ENCODE measurements at regions not wholly inside any gene's neighbourhood (a gene's known extent, or its start where the extent isn't known, plus 50 kb on each side); places are given as distances from the start of the nearest gene placed in this dataset.

DNA sequence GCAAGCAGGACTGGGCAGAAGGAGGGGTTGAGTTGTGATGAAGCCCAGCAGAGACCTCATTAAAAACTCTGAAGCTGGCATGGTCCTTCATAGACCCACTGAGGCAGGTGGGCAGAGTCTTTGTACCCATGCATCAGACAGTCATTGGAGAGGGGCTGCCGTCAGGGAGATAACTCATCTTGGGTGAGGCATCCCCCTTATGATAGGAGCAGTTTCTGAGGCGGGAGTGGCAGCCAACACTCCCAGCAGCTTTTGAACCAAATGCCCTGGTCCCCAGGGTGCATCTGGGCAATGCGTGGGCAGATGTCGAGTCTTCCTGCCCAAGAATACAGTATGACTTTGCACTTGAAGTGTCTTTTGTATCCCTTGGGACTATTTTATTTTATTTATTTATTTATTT, 68.1 kb downstream of the HTR5A start:
- Histone ChIP-seq H3K36me3 (ENCODE audit: insufficient read depth, low read length) (no peaks in the 10 kb centered on the region), H3K4me3 (no peak overlapping the region), H3K27ac (no peak overlapping the region), H3K9me3 (ENCODE audit: low read depth, low read length) (no peaks in the 10 kb centered on the region), H3K9ac (ENCODE audit: insufficient read length) (no peak overlapping the region)
- TF ChIP-seq FOXP2 (optimal IDR thresholded peaks at IDR 0.05; ENCODE audit: control extremely low read depth, extremely low read length, insufficient read depth) (no peak), EZH2 (IDR thresholded peaks at IDR 0.05) (no peak), POLR2AphosphoS5 (IDR thresholded peaks at IDR 0.05; ENCODE audit: borderline replicate concordance, low read depth, low read length) (no peak)
- no peak for DNase-seq (ENCODE audit: low read depth, low spot score)

DNA sequence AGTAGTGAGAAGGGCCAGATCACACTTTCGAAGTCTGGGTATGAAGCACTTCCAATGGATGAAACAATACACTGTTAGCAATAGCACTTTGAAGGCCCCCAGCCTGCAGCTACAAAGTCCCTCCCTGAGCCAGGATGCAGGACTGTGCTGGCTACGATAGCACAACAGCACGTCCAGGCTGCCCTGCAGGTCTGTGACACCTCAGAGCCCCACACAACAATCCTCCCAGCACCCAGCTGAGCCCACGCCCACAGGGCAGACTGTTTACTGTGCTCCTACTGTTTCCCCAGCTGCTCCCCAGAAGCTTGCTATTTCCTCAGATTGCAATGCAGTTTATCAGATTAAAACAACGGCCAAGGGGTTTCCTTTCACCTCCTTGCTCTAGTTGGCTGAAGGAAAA, 71.4 kb downstream of the HTR5A start:
- H3K27ac ChIP-seq, result no peak overlapping the region
- DNase-seq (ENCODE audit: low read depth, low spot score), result no peak
- no peak overlapping the region for H3K4me3 ChIP-seq
- H3K9me3 ChIP-seq (ENCODE audit: low read depth, low read length), result no peaks in the 10 kb centered on the region
- no peak for TF ChIP-seq EZH2 (IDR thresholded peaks at IDR 0.05)
- no peak for TF ChIP-seq FOXP2 (optimal IDR thresholded peaks at IDR 0.05; ENCODE audit: control extremely low read depth, extremely low read length, insufficient read depth)
- no peak for TF ChIP-seq POLR2AphosphoS5 (IDR thresholded peaks at IDR 0.05; ENCODE audit: borderline replicate concordance, low read depth, low read length)
- H3K36me3 ChIP-seq (ENCODE audit: insufficient read depth, low read length), result no peaks in the 10 kb centered on the region
- H3K9ac ChIP-seq (ENCODE audit: insufficient read length), result no peak overlapping the region

DNA sequence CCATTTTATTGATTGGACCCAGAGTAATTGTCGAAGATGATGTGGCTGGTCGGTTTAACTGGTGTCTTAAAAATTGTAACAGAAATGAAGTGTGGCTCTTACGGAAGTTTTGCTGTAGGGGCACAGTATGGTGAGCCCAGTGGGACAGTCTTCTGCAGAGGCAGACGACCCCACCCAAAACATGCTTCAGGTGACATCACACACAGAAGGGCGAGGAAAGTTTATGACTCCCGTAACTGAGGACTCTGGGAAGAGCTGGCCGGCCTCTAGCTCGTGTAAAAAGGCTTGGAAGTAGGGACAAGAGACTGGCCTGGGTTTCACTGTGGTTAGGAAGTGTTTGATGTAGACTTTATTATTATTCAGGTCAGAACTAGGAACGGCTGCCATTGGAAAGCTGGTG, 73.3 kb downstream of the HTR5A start:
- no peak for TF ChIP-seq EZH2 (IDR thresholded peaks at IDR 0.05)
- no peak for TF ChIP-seq FOXP2 (optimal IDR thresholded peaks at IDR 0.05; ENCODE audit: control extremely low read depth, extremely low read length, insufficient read depth)
- no peak for TF ChIP-seq POLR2AphosphoS5 (IDR thresholded peaks at IDR 0.05; ENCODE audit: borderline replicate concordance, low read depth, low read length)
- Histone ChIP-seq H3K9me3 (ENCODE audit: low read depth, low read length) (no peaks in the 10 kb centered on the region), H3K27ac (no peak overlapping the region), H3K36me3 (ENCODE audit: insufficient read depth, low read length) (no peaks in the 10 kb centered on the region), H3K9ac (ENCODE audit: insufficient read length) (no peak overlapping the region), H3K4me3 (no peak overlapping the region)
- no peak for DNase-seq (ENCODE audit: low read depth, low spot score)

DNA sequence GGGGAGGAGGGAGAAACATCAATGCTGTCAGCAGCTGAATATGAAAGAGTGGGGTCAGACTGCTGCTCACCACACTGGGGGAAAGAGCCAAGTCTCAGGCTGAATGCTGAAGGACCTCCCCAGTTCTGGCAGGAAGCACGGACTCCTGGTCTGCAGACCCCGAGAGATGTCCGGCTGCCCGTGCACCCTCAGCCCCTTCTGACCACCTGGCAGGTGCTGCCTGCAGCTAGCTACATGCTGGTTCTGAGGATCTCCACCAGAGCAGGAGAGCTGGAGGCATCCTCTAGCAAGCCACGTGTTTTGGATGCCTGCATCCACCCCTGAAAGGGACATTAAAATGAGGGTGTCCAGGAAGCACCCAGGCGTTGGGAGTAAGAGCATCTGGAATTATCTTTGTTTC, 74.2 kb downstream of the HTR5A start:
- Histone ChIP-seq H3K36me3 (ENCODE audit: insufficient read depth, low read length) (no peaks in the 10 kb centered on the region), H3K4me3 (no peak overlapping the region), H3K9me3 (ENCODE audit: low read depth, low read length) (no peaks in the 10 kb centered on the region), H3K27ac (no peak overlapping the region), H3K9ac (ENCODE audit: insufficient read length) (no peak overlapping the region)
- TF ChIP-seq FOXP2 (optimal IDR thresholded peaks at IDR 0.05; ENCODE audit: control extremely low read depth, extremely low read length, insufficient read depth) (no peak), POLR2AphosphoS5 (IDR thresholded peaks at IDR 0.05; ENCODE audit: borderline replicate concordance, low read depth, low read length) (no peak), EZH2 (IDR thresholded peaks at IDR 0.05) (no peak)
- DNase-seq (ENCODE audit: low read depth, low spot score), result no peak

DNA sequence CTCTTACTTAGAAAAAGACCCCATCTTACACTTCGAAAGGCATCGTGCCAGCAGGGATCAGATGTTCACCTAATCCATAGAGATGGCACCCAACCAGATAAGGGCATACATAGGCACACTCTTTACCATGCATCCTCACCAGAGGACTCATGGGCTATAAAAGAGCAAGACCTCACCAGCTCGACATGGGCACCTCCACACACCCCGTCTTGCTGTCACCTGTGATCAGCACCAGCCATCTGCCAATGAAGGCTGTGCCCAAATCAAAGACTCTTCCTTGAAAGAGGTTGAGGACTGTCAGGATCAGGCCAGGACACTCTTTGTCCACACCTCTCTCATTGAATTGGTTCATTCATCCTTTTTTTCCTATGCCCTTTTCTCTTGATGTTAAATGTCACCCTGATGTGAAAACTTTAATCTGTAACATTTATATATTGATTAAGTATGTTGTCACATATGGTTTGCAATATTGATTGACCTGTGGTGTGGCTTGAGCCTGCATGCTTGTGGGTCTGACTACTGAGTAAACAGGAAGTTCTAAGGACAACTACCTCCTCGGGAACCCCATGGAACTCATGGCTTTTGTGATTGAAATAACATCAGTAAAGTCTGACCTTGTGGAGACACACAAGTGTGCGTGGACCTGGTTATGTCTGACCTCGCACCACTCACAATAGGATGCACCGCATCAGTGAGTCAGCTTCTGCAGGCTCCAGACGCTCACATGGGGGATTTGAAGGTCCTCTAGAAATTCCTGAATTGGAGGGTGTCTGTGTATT, 75.5 kb downstream of the HTR5A start:
- no peak overlapping the region for H3K4me3 ChIP-seq
- no peak overlapping the region for H3K27ac ChIP-seq
- no peak overlapping the region for H3K9ac ChIP-seq (ENCODE audit: insufficient read length)
- no peaks in the 10 kb centered on the region for H3K9me3 ChIP-seq (ENCODE audit: low read depth, low read length)
- H3K36me3 ChIP-seq (ENCODE audit: insufficient read depth, low read length), result no peaks in the 10 kb centered on the region
- no peak for TF ChIP-seq FOXP2 (optimal IDR thresholded peaks at IDR 0.05; ENCODE audit: control extremely low read depth, extremely low read length, insufficient read depth)
- no peak for TF ChIP-seq EZH2 (IDR thresholded peaks at IDR 0.05)
- DNase-seq (ENCODE audit: low read depth, low spot score), result no peak

DNA sequence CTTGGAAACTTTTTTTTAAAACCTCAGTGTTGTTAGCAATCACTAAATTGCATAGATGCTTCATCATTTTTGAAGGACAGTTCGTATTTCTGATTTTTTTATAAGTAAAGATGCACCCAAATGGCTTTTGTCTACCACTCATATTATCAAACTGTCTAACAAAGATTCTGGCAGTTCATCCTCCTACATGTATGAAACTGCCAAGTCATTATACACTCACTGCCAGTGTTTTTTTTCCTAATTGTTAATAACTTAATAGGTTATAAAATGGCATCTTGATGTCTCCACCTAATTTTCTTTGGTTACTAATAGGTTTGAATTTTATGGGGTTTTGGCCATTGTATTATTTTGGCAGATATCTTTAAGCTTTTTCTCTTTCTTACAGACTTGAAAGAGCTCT, 77.0 kb downstream of the HTR5A start:
- H3K36me3 ChIP-seq (ENCODE audit: insufficient read depth, low read length), result no peaks in the 10 kb centered on the region
- H3K27ac ChIP-seq, result no peak overlapping the region
- H3K9me3 ChIP-seq (ENCODE audit: low read depth, low read length), result no peaks in the 10 kb centered on the region
- DNase-seq (ENCODE audit: low read depth, low spot score), result no peak
- H3K4me3 ChIP-seq, result no peak overlapping the region
- H3K9ac ChIP-seq (ENCODE audit: insufficient read length), result no peak overlapping the region
- TF ChIP-seq EZH2 (IDR thresholded peaks at IDR 0.05), result no peak
- TF ChIP-seq FOXP2 (optimal IDR thresholded peaks at IDR 0.05; ENCODE audit: control extremely low read depth, extremely low read length, insufficient read depth), result no peak
- TF ChIP-seq POLR2AphosphoS5 (IDR thresholded peaks at IDR 0.05; ENCODE audit: borderline replicate concordance, low read depth, low read length), result no peak

DNA sequence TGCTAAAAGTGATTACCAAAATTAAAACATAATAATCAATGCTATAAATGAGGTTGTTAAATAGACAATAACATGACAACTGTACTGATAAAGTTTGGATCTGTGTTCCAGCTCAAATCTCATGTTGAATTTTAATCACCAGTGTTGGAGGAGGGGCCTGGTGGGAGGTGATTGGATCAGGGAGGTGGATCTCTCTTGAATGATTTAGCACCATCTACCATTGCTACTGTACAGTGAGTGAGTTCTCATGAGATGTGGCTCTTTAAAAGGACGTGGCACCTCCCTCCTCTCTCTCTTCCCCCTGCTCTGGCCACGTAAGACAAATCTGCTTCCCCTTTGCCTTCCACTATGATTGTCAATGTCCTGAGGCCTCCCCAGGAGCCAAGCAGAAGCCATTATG, 77.5 kb downstream of the HTR5A start:
- Histone ChIP-seq H3K27ac (no peak overlapping the region), H3K9ac (ENCODE audit: insufficient read length) (no peak overlapping the region), H3K36me3 (ENCODE audit: insufficient read depth, low read length) (no peaks in the 10 kb centered on the region), H3K4me3 (no peak overlapping the region), H3K9me3 (ENCODE audit: low read depth, low read length) (no peaks in the 10 kb centered on the region)
- no peak for TF ChIP-seq FOXP2 (optimal IDR thresholded peaks at IDR 0.05; ENCODE audit: control extremely low read depth, extremely low read length, insufficient read depth)
- no peak for DNase-seq (ENCODE audit: low read depth, low spot score)

DNA sequence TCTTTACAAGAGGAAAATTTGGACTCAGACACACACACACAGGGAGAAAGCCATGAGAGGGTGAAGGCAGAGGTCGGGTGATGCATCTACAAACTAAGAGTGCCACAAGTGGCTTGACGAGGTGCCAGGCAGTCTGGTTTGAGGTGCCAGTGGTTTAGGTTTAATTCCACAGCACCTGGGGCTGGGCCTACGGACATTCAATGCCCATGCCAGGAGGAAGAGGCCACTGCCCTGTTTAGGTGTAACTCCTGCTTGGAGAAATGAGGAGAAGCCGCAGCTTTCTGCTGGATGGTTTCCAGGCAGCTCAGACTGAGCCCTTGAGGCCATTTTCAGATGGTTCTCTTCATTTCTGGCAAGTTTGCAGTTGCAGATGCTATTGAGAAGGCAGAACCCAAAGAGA, 83.6 kb downstream of the HTR5A start:
- no peak overlapping the region for H3K9ac ChIP-seq (ENCODE audit: insufficient read length)
- no peak overlapping the region for H3K4me3 ChIP-seq
- TF ChIP-seq EZH2 (IDR thresholded peaks at IDR 0.05), result no peak
- no peak for TF ChIP-seq POLR2AphosphoS5 (IDR thresholded peaks at IDR 0.05; ENCODE audit: borderline replicate concordance, low read depth, low read length)
- no peak for TF ChIP-seq FOXP2 (optimal IDR thresholded peaks at IDR 0.05; ENCODE audit: control extremely low read depth, extremely low read length, insufficient read depth)
- DNase-seq (ENCODE audit: low read depth, low spot score), result no peak
- no peak overlapping the region for H3K27ac ChIP-seq
- no peaks in the 10 kb centered on the region for H3K9me3 ChIP-seq (ENCODE audit: low read depth, low read length)
- no peaks in the 10 kb centered on the region for H3K36me3 ChIP-seq (ENCODE audit: insufficient read depth, low read length)

DNA sequence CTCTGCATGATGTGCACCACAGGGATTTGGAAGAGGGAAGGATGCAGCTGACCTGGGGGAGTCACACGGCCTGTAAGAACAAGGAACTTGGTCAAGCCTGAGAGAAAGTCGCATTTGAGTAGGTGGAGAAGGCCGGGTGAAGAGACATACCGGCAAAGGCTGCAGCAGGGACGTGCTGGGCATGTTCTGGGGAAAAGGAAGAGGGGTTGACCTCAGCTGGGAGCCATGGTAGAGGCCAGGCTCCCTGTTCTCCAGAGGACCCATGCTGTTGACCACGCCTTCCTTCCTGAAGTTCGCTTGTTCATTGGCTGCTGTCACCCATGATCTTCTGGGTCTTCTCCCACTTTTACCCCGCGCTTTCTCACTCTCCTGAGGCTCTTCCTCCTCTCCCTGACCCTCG, 84.5 kb downstream of the HTR5A start:
- Histone ChIP-seq H3K9ac (ENCODE audit: insufficient read length) (no peak overlapping the region), H3K4me3 (no peak overlapping the region), H3K27ac (no peak overlapping the region), H3K9me3 (ENCODE audit: low read depth, low read length) (no peaks in the 10 kb centered on the region), H3K36me3 (ENCODE audit: insufficient read depth, low read length) (no peaks in the 10 kb centered on the region)
- no peak for DNase-seq (ENCODE audit: low read depth, low spot score)
- no peak for TF ChIP-seq FOXP2 (optimal IDR thresholded peaks at IDR 0.05; ENCODE audit: control extremely low read depth, extremely low read length, insufficient read depth)

Measured in SK-N-MC (cell line).